Testis (tissue), 2 donors: ENCODE measurements at regions not wholly inside any gene's neighbourhood (a gene's known extent, or its start where the extent isn't known, plus 50 kb on each side); places are given as distances from the start of the nearest gene placed in this dataset.

ENCODE experiments used
- DNase-seq: peaks from one replicate; pipeline ENCODE4 v3.0.0-alpha.2; 2019
- H3K27ac ChIP-seq, 2 donors: fragments of 200-600 bp; sonication (generic); one replicate each; pipeline ENCODE4 v1.5.1; 2019
- H3K27me3 ChIP-seq: fragments of 200-600 bp; sonication (generic); one replicate; pipeline ENCODE4 v1.5.1; 2019
- H3K36me3 ChIP-seq: fragments of 200-600 bp; sonication (generic); one replicate; pipeline ENCODE4 v1.5.1; 2017; ENCODE audit warnings: low read depth; ENCODE audit errors: missing control alignments
- H3K4me1 ChIP-seq: fragments of 200-600 bp; sonication (generic); one replicate; pipeline ENCODE4 v1.5.1; 2019
- H3K4me3 ChIP-seq, 2 donors: fragments of 200-600 bp; sonication (generic); one replicate each; pipeline ENCODE4 v1.5.1; 2017 to 2019
- H3K9me3 ChIP-seq: fragments of 200-600 bp; sonication (generic); one replicate; pipeline ENCODE4 v1.5.1; 2017
- CTCF ChIP-seq, 3 experiments: fragments of 450-650 bp in 2 of 3; fragments of 200-600 bp in 1 of 3; sonication (generic) in 1 of 3; IDR thresholded peaks; one replicate each; pipeline ENCODE4 v1.5.1; 2016 to 2019; ENCODE audit warnings: antibody characterized with exemption in 3 of 3, mild to moderate bottlenecking in 2 of 3, moderate library complexity in 1 of 3
- POLR2A ChIP-seq: fragments of 450-650 bp; IDR thresholded peaks from one replicate; pipeline ENCODE4 v1.6.1; 2017; ENCODE audit warnings: antibody characterized with exemption, mild to moderate bottlenecking, moderate library complexity
- WGBS, 2 donors: methylation state at CpG; one replicate each; pipeline ENCODE4 v1.1.5; 2018; 5-methylcytosine and 5-hydroxymethylcytosine counted together
- intact Hi-C: fragments of 100-400 bp; cut with DNase I; formaldehyde crosslinking; loops from one replicate; pipeline ENCODE4 v1.15.1; 2023; ENCODE audit warnings: low total_unique reads

GRCh38 chr16:10232757-10233156 lies 50.5 kb upstream of the GRIN2A start:
- WGBS, 2 donors, result 95 to 100% methylated on average over 1 of the region's 1 CpG
- Histone ChIP-seq H3K27me3 (no peaks in the 10 kb centered on the region), H3K36me3 (no peaks in the 10 kb centered on the region), H3K4me3 (no peak overlapping the region), H3K4me1 (no peaks in the 10 kb centered on the region), H3K27ac (no peak overlapping the region), H3K9me3 (no peaks in the 10 kb centered on the region)
- TF ChIP-seq CTCF (IDR thresholded peaks at IDR 0.05), result no peak
- TF ChIP-seq POLR2A, result no peak
- no peak for DNase-seq
- intact Hi-C loops, result no loop called here

GRCh38 chr16:10239640-10240039 lies 57.4 kb upstream of the GRIN2A start:
- H3K27ac ChIP-seq, result no peak overlapping the region
- TF ChIP-seq POLR2A (no peak), CTCF (IDR thresholded peaks at IDR 0.05) (no peak)
- 79 to 81% methylated on average over 8 of the region's 8 CpGs for WGBS, 2 donors
- H3K36me3 ChIP-seq, result no peaks in the 10 kb centered on the region
- H3K4me1 ChIP-seq, result no peaks in the 10 kb centered on the region
- no peak for DNase-seq
- intact Hi-C loops, result no loop called here
- no peaks in the 10 kb centered on the region for H3K9me3 ChIP-seq
- H3K4me3 ChIP-seq, result no peak overlapping the region
- no peaks in the 10 kb centered on the region for H3K27me3 ChIP-seq

- DNase-seq, result no peak
- H3K9me3 ChIP-seq, result no peaks in the 10 kb centered on the region
- 75% methylated on average over 7 of the region's 7 CpGs for WGBS, 2 donors
- no peak overlapping the region for H3K4me3 ChIP-seq
- H3K4me1 ChIP-seq, result no peaks in the 10 kb centered on the region
- no peaks in the 10 kb centered on the region for H3K27me3 ChIP-seq
- intact Hi-C loops, result no loop called here
- TF ChIP-seq CTCF (IDR thresholded peaks at IDR 0.05), result no peak
- TF ChIP-seq POLR2A, result no peak
- no peaks in the 10 kb centered on the region for H3K36me3 ChIP-seq
- no peak overlapping the region for H3K27ac ChIP-seq
These were observed 58.8 kb upstream of the GRIN2A start for GRCh38 chr16:10240854-10241613.

- Histone ChIP-seq H3K27me3 (no peaks in the 10 kb centered on the region), H3K9me3 (no peaks in the 10 kb centered on the region), H3K27ac (no peak overlapping the region), H3K36me3 (no peaks in the 10 kb centered on the region), H3K4me1 (no peaks in the 10 kb centered on the region), H3K4me3 (no peak overlapping the region)
- DNase-seq, result no peak
- WGBS, 2 donors, result 40 to 53% methylated on average over 2 of the region's 2 CpGs
- TF ChIP-seq CTCF (IDR thresholded peaks at IDR 0.05) (no peak), POLR2A (no peak)
- intact Hi-C loops, result no loop called here
These were observed 59.9 kb upstream of the GRIN2A start for GRCh38 chr16:10242097-10242496.

- WGBS, 2 donors, result 87 to 92% methylated on average over 6 of the region's 6 CpGs
- intact Hi-C loops, result no loop called here
- H3K4me3 ChIP-seq, result no peak overlapping the region
- TF ChIP-seq POLR2A (no peak), CTCF (IDR thresholded peaks at IDR 0.05) (no peak)
- H3K36me3 ChIP-seq, result no peaks in the 10 kb centered on the region
- H3K9me3 ChIP-seq, result no peaks in the 10 kb centered on the region
- no peaks in the 10 kb centered on the region for H3K27me3 ChIP-seq
- DNase-seq, result no peak
- no peaks in the 10 kb centered on the region for H3K4me1 ChIP-seq
- H3K27ac ChIP-seq, result no peak overlapping the region
These were observed 60.7 kb upstream of the GRIN2A start for GRCh38 chr16:10242916-10243315.
